Suprapubic skin (tissue), 3 donors: ENCODE measurements at regions not wholly inside any gene's neighbourhood (a gene's known extent, or its start where the extent isn't known, plus 50 kb on each side); places are given as distances from the start of the nearest gene placed in this dataset.

Experiments used
- CTCF ChIP-seq, 2 donors: fragments of 200-600 bp in 1 of 2; fragments of 450-650 bp in 1 of 2; sonication (generic) in 1 of 2; IDR thresholded peaks; one replicate each; pipeline ENCODE4 v1.5.1; 2016 to 2019; ENCODE audit warnings: antibody characterized with exemption in 2 of 2, mild to moderate bottlenecking in 1 of 2, moderate library complexity in 1 of 2
- POLR2A ChIP-seq, 2 donors: fragments of 450-650 bp; IDR thresholded peaks; one replicate each; pipeline ENCODE4 v1.6.1; 2017; ENCODE audit warnings: antibody characterized with exemption in 2 of 2, mild to moderate bottlenecking in 2 of 2, moderate library complexity in 2 of 2

DNA sequence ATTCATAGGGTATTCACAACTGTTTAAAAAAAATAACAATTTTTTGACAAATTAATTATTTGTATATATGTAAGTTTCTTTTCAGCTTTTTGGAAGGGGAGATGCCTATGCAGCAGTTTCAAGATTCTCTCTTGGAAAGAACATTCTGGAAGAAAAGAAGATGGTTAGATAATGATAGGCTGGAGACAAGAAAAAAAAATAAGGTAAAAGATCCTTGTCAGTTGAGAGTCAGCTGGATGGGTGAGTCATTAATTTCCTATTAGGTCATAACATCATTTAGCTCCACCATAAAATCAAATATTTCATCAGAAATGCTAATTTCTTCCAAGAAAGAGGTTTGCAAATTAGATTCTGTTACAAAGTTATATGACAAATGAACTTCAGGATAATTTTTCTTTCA is 880.4 kb downstream of the EPHA7 start:
- TF ChIP-seq CTCF (IDR thresholded peaks at IDR 0.05) (no peak), POLR2A (IDR thresholded peaks at IDR 0.05) (no peak)
